ENCODE measurements at regions not wholly inside any gene's neighbourhood (a gene's known extent, or its start where the extent isn't known, plus 50 kb on each side); places are given as distances from the start of the nearest gene placed in this dataset.

- no peak for TF ChIP-seq ELF4 (CRISPR knock-in tag; IDR thresholded peaks at IDR 0.05; ENCODE audit: low read depth)
- no peak for TF ChIP-seq JUN (CRISPR knock-in tag; IDR thresholded peaks at IDR 0.05)
- TF ChIP-seq CREM (CRISPR knock-in tag; IDR thresholded peaks at IDR 0.05), result no peak
- TF ChIP-seq, protein P1, sequence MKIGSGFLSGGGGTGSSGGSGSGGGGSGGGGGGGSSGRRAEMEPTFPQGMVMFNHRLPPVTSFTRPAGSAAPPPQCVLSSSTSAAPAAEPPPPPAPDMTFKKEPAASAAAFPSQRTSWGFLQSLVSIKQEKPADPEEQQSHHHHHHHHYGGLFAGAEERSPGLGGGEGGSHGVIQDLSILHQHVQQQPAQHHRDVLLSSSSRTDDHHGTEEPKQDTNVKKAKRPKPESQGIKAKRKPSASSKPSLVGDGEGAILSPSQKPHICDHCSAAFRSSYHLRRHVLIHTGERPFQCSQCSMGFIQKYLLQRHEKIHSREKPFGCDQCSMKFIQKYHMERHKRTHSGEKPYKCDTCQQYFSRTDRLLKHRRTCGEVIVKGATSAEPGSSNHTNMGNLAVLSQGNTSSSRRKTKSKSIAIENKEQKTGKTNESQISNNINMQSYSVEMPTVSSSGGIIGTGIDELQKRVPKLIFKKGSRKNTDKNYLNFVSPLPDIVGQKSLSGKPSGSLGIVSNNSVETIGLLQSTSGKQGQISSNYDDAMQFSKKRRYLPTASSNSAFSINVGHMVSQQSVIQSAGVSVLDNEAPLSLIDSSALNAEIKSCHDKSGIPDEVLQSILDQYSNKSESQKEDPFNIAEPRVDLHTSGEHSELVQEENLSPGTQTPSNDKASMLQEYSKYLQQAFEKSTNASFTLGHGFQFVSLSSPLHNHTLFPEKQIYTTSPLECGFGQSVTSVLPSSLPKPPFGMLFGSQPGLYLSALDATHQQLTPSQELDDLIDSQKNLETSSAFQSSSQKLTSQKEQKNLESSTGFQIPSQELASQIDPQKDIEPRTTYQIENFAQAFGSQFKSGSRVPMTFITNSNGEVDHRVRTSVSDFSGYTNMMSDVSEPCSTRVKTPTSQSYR (CRISPR knock-in tag; IDR thresholded peaks at IDR 0.05), result no peak
- no peak for TF ChIP-seq RELA (CRISPR knock-in tag; IDR thresholded peaks at IDR 0.05; ENCODE audit: borderline replicate concordance)
- TF ChIP-seq, protein P2, sequence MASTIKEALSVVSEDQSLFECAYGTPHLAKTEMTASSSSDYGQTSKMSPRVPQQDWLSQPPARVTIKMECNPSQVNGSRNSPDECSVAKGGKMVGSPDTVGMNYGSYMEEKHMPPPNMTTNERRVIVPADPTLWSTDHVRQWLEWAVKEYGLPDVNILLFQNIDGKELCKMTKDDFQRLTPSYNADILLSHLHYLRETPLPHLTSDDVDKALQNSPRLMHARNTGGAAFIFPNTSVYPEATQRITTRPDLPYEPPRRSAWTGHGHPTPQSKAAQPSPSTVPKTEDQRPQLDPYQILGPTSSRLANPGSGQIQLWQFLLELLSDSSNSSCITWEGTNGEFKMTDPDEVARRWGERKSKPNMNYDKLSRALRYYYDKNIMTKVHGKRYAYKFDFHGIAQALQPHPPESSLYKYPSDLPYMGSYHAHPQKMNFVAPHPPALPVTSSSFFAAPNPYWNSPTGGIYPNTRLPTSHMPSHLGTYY (CRISPR knock-in tag; IDR thresholded peaks at IDR 0.05), result no peak
- TF ChIP-seq, protein P3, sequence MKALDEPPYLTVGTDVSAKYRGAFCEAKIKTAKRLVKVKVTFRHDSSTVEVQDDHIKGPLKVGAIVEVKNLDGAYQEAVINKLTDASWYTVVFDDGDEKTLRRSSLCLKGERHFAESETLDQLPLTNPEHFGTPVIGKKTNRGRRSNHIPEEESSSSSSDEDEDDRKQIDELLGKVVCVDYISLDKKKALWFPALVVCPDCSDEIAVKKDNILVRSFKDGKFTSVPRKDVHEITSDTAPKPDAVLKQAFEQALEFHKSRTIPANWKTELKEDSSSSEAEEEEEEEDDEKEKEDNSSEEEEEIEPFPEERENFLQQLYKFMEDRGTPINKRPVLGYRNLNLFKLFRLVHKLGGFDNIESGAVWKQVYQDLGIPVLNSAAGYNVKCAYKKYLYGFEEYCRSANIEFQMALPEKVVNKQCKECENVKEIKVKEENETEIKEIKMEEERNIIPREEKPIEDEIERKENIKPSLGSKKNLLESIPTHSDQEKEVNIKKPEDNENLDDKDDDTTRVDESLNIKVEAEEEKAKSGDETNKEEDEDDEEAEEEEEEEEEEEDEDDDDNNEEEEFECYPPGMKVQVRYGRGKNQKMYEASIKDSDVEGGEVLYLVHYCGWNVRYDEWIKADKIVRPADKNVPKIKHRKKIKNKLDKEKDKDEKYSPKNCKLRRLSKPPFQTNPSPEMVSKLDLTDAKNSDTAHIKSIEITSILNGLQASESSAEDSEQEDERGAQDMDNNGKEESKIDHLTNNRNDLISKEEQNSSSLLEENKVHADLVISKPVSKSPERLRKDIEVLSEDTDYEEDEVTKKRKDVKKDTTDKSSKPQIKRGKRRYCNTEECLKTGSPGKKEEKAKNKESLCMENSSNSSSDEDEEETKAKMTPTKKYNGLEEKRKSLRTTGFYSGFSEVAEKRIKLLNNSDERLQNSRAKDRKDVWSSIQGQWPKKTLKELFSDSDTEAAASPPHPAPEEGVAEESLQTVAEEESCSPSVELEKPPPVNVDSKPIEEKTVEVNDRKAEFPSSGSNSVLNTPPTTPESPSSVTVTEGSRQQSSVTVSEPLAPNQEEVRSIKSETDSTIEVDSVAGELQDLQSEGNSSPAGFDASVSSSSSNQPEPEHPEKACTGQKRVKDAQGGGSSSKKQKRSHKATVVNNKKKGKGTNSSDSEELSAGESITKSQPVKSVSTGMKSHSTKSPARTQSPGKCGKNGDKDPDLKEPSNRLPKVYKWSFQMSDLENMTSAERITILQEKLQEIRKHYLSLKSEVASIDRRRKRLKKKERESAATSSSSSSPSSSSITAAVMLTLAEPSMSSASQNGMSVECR (CRISPR knock-in tag; IDR thresholded peaks at IDR 0.05; ENCODE audit: borderline replicate concordance), result no peak
- no peak for TF ChIP-seq ZNF219 (CRISPR knock-in tag; IDR thresholded peaks at IDR 0.05; ENCODE audit: borderline replicate concordance)
- no peak for TF ChIP-seq NR3C1 (CRISPR knock-in tag; conservative IDR thresholded peaks at IDR 0.05; ENCODE audit: low read depth)
- TF ChIP-seq ZNF512 (CRISPR knock-in tag; IDR thresholded peaks at IDR 0.05; ENCODE audit: borderline replicate concordance), result no peak
- TF ChIP-seq, protein P4, sequence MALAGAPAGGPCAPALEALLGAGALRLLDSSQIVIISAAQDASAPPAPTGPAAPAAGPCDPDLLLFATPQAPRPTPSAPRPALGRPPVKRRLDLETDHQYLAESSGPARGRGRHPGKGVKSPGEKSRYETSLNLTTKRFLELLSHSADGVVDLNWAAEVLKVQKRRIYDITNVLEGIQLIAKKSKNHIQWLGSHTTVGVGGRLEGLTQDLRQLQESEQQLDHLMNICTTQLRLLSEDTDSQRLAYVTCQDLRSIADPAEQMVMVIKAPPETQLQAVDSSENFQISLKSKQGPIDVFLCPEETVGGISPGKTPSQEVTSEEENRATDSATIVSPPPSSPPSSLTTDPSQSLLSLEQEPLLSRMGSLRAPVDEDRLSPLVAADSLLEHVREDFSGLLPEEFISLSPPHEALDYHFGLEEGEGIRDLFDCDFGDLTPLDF (CRISPR knock-in tag; IDR thresholded peaks at IDR 0.05), result no peak
- TF ChIP-seq, protein P5, sequence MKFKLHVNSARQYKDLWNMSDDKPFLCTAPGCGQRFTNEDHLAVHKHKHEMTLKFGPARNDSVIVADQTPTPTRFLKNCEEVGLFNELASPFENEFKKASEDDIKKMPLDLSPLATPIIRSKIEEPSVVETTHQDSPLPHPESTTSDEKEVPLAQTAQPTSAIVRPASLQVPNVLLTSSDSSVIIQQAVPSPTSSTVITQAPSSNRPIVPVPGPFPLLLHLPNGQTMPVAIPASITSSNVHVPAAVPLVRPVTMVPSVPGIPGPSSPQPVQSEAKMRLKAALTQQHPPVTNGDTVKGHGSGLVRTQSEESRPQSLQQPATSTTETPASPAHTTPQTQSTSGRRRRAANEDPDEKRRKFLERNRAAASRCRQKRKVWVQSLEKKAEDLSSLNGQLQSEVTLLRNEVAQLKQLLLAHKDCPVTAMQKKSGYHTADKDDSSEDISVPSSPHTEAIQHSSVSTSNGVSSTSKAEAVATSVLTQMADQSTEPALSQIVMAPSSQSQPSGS (CRISPR knock-in tag; IDR thresholded peaks at IDR 0.05; ENCODE audit: borderline replicate concordance, low read depth), result no peak
- no peak for TF ChIP-seq TP53 (CRISPR knock-in tag; IDR thresholded peaks at IDR 0.05)
- TF ChIP-seq ZSCAN18 (CRISPR knock-in tag; IDR thresholded peaks at IDR 0.05), result no peak
- TF ChIP-seq RORB (CRISPR knock-in tag; IDR thresholded peaks at IDR 0.05), result no peak
- TF ChIP-seq, protein P6, sequence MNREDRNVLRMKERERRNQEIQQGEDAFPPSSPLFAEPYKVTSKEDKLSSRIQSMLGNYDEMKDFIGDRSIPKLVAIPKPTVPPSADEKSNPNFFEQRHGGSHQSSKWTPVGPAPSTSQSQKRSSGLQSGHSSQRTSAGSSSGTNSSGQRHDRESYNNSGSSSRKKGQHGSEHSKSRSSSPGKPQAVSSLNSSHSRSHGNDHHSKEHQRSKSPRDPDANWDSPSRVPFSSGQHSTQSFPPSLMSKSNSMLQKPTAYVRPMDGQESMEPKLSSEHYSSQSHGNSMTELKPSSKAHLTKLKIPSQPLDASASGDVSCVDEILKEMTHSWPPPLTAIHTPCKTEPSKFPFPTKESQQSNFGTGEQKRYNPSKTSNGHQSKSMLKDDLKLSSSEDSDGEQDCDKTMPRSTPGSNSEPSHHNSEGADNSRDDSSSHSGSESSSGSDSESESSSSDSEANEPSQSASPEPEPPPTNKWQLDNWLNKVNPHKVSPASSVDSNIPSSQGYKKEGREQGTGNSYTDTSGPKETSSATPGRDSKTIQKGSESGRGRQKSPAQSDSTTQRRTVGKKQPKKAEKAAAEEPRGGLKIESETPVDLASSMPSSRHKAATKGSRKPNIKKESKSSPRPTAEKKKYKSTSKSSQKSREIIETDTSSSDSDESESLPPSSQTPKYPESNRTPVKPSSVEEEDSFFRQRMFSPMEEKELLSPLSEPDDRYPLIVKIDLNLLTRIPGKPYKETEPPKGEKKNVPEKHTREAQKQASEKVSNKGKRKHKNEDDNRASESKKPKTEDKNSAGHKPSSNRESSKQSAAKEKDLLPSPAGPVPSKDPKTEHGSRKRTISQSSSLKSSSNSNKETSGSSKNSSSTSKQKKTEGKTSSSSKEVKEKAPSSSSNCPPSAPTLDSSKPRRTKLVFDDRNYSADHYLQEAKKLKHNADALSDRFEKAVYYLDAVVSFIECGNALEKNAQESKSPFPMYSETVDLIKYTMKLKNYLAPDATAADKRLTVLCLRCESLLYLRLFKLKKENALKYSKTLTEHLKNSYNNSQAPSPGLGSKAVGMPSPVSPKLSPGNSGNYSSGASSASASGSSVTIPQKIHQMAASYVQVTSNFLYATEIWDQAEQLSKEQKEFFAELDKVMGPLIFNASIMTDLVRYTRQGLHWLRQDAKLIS (CRISPR knock-in tag; IDR thresholded peaks at IDR 0.05; ENCODE audit: borderline replicate concordance), result no peak
- no peak for DNase-seq (ENCODE audit: low spot score)
- ChIA-PET POLR2A (no interaction called here), CTCF (no interaction called here)
- Mint-ChIP-seq H3K27me3 (ENCODE audit: low read depth) (no peaks in the 10 kb centered on the region), H3K27ac (no peak overlapping the region), H3K4me3 (no peak overlapping the region), H3K4me1 (no peaks in the 10 kb centered on the region), H3K9me3 (no peaks in the 10 kb centered on the region), H3K36me3 (no peaks in the 10 kb centered on the region)
- ATAC-seq, result no peak
Observed at GRCh38 chr4:52192001-52192400, 140.9 kb downstream of the SPATA18 start.
